HS-5 (cell line): ENCODE measurements at regions not wholly inside any gene's neighbourhood (a gene's known extent, or its start where the extent isn't known, plus 50 kb on each side); places are given as distances from the start of the nearest gene placed in this dataset.
"Not testable (repeated sequence)": the region's sequence is repeated elsewhere in the genome, so short reads cannot be mapped to it uniquely, and the experiment has no call there.

ENCODE experiments used
- DNase-seq: peaks from one replicate; pipeline ENCODE4 v3.0.0-alpha.2; 2012; ENCODE audit warnings: low read depth

DNA sequence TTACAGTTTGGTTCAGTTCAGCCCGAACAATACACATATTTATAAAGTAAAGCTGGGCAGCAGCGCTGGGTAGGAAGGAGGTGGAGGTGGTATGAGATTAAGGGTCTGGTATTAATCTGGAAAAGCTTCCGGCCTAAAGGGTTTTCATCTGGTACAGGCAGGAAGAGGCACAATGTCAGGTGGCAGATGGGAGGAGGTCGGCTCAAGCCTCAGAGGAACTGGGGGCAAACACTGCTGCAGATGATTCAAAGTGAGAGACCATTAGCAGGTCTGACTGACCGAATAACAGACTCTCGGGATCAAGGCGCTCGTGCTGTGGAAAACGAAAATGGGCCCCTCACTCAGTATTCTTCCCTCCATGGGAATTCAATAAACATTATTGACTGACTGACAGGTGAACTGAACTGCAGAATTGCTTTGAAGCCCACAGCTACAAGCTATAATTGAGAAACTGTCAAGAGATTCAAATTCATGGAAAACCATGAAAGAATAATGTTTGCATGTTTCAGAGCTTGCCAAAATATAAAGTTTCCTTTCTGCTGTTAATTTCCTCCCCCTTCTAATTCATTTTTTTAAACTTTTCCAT is 75.3 kb downstream of the TMEM167A start:
- DNase-seq, result no peak

DNA sequence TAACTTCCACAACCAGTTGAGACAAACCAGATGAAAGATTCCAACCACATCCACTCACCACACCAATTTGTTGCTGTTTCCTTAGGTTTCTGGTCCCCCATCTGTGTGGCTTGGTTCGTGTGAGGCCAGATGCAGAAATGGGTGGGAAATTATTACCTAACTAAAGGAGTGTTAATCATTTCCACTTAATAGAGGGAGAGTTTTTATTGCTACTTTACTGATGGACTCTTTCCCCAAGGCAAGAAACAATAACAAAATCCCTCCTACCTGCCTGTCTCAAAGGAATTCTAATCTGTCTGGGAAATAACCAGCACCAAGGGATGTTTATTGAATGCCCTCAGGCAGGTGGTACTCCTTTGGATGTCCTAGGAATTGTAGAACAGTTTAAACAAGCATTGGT is 76.3 kb downstream of the TMEM167A start:
- DNase-seq, result no peak

DNA sequence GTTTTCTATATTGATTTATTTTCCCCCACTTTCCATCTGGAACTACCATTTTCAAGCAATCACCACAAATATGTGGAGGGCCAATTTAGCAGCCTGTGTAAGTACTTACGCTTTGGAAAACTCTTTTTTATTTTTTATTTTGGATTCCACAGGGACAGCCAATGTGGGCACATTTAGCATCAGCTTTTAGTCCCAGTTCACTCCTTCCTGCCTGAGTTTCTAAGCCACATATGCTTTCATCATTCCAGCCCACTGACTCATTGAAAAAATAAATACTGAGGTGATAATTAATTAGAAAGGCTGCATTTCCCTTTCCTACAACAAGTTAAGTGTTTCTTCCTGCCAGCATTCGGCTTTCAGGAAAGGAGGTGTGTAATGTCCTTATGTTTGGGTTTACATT is 76.8 kb downstream of the TMEM167A start:
- DNase-seq, result no peak

DNA sequence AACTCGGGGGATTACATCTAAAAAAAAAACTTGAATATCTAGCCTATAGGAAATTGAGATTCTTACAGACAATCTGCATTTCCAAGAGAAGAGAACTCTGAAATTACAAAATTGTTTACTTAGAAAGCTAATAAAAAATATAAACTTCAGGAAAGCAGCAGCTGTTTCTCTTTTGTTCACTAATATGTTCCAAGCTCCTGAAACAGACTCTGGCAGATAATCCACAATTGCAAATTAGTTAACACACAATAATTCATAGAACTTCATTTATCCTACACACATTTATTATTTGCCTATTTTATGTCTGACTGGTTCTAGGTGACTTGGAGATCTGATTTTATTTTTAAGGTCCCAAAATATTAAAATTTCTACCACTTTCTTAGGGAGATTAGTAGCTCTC is 83.8 kb downstream of the TMEM167A start:
- DNase-seq, result no peak

DNA sequence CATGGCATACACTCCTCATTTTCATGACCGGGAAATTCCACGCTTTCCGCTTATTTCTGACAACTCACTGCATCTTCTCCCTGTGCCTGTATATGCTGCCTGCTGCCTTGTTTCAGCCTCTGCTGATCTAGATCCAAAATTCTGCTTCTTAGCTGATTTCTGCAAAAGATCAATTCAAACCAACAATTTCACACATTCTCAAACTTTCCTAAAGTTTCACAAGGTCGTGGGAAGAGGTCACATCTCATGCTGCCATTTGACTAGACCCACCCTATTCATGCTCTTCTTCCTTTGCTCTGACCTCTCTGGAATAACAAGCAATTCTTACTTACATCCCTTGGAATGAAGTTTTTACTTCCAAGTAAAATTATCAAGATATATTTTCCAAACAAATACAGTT is 84.5 kb downstream of the TMEM167A start:
- DNase-seq, result no peak

DNA sequence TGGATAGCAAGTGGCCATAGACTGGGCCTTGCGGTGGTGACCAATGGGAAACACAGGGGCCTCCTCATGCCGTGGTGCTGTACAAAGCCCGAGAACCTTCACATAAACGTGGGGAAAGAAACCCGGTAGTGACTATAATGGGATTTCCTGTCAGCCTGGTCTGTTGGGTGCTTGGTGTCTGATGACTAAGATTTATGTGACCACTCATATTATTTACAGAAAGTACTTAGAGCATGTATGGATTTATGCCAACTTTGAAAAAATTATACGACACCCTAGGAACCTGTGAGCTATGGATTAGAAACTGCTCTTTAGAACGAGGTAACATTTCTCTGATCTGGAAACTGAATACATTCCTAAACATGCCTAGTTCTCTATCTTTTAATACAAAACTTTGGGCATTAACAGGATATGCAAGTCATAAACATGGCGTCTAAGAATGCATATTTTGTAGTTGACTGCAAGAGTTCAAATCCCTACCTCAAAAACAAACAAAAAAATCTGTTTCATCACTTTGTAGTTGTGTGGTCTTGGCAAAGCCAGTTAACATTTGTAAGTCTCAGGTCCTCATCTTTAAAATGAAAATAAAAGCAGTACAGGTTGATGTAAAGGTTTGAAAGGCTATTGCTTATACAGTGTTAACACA is 85.4 kb downstream of the TMEM167A start:
- no peak for DNase-seq

DNA sequence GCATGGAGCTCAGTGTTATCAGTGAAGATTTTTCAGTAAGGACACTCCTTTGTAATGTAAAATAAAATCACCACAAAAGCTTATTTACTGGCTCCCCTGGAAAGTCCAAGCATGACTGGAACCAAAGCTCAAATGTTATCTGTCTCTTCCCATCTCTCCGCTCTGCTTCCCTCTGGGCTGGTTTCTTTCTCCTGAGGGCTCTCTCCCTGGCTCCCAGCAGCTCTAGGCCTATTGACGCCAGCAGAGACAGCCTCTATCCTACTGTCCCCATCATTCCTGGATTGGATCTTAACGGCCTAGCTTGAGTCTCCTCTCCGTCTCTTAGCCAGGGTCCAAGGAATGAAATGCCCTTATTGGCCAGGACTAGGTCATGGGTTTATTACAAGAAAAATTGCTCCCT is 86.1 kb downstream of the TMEM167A start:
- no peak for DNase-seq

DNA sequence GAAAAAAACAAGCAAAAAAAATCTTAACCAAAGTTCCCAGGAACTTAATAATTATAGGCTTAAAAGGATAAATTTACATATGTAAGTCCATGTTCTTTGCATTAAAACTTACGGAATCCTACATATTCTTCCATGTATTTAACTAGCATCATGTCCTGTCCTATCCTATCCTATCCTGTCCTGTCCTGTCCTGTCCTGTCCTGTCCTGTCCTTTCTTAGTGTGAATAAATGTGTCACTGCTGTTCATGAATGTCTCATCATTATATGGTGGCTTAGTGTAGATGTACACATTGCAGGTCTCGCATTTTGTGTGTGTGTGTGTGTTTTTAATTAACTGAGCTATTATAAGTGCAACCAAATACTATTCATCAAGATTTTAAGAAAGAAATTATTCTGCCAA is 90.0 kb downstream of the TMEM167A start:
- DNase-seq, result no peak

DNA sequence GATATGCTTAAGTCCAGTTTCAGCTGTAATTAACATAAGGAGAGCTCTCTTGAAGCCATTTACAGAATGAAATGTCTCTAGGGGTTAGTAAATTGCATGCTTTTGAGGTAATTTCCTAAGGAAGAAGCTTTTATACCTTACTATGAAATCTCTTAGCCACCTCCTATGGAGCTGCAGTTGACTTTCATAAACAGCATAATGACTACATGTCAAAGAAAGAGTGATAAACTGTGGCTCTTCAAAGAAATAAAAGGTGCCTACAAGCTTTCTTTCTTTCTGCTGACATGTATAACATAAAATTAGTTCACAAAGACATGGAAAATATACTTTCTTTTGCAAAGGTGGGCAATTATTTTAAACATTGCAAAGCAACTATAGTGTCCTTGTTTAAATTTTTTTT is 90.8 kb downstream of the TMEM167A start:
- DNase-seq, result no peak

DNA sequence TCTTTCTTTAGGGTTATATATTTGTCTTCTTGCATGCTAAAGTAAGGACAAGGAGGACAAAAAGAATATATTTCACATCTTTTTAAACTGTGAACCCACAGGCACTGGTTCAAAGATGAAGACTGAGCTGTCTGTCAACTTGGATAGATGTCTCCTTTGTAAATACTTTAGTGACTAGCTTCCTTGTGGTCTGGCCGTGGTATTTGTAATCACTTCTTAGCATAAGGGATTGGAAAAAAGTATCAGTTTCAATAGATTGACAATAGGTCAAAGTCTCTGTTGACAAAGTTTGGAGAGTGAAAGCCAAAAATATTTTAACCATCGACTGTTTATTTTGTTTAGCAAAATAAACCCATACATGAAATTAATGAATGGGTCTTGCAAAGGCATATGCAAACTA is 91.4 kb downstream of the TMEM167A start:
- no peak for DNase-seq

DNA sequence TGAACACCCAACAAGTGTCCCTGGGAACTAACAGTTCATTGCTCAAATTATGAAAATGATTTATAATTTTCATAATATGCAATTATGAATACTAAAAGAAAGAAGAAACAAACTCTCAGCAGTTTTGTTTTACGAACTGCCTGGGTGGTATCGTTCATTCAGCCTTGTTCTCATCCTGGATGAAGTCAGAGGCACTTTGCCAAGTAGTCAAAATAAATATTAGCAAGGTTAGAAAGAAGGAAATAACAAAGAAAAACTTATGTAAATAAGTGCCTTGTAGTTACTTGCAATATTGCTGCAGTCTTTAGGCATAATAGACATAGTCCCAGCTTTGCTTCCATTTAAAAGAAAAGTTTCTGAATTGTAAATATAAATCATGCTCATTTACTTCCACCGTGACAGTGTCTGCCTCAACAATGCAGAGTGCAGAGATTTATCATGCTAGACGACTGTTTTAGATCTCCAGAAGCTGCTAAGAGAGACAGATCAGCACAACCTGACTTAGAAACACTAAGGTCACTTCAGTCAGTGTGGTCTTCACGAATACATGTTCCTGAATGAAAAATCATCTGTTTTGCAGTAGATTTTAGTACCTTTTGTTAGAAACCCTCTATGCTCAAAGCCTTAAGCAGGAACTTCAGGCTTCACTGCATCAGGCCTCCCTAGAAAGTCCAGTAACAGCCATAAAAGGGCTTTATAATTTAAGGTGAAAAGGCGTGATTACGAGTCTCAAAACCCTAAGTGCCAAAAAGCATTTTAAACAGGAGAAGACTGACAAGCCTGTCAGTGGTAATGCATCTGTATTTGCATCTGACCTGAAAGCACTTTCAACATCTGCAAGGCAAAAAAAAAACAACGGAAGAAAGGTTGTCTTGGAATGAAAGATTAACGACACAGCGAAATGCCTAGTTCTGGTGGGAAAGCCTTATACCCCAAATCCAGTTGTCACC is 92.1 kb downstream of the TMEM167A start:
- DNase-seq, result no peak

DNA sequence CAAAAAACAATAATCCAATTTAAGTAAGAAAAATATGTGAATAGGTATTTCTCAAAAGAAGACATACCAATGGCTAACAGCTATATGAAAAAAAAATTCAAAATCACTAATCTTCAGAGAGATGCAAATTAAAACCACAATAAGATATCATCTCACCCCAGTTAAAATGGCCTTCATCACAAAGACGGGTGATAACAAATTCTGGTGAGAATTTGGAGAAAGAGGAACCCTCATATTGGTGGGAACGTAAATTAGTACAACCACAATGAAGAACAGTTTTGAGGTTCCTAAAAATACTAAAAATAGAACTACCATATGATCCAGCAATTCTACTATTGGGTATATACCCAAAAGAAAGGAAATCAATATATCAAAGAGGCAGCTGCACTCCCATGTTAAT is 94.3 kb downstream of the TMEM167A start:
- DNase-seq, result no peak

DNA sequence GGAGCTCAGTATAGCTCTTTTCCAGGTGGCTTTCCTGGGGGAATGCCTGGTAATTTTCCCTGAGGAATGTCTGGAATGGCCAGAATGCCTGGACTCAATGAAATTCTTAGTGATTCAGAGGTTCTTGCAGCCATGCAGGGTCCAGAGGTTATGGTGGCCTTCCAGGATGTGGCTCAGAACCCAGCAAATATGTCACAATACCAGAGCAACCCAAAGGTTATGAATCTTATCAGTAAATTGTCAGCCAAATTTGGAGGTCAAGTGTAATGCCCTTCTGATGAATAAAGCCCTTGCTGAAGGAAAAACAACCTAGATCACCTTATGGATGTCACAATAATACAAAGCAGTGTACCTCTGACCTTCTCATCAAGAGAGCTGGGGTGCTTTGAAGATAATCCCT is 100.3 kb downstream of the TMEM167A start:
- peak; percentile 71 for DNase-seq

DNA sequence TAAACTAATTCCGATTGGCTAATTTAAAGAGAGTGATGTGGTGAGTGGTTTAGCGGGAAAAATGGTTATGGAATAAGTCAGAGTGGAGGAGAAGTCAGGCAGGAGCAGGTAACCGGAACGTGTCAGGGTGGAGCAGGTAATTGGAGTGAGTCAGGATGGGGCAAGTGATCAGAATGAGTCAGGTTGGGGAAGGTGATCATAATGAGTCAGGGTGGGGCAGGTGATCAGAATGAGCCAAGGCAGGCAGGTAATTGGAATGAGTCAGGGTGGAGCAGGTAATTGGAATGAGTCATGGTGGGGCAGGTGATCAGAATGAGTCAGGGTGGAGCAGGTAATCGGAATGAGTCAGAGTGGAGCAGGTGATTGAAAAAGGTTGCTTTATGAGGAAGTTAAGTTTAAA is 101.4 kb downstream of the TMEM167A start:
- no peak for DNase-seq

DNA sequence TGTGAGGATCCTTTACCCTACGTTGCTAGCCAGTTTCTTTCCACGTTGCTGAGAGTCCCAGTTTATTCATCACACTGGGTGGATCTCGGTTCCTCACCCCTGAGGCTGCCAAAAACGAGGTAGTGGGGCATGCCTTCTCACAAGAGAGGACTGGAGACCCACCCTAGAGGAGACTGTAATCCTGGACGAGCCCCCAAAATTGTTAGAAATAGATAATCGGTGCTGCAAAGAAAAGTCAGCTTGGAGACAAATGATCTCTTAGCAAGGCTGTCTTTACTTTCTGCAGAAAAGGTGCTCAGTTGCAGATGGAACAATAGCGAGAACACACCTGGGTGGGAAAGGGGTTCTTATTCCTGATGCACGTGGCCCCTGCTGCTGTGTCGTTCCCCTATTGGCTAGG is 101.8 kb downstream of the TMEM167A start:
- no peak for DNase-seq

DNA sequence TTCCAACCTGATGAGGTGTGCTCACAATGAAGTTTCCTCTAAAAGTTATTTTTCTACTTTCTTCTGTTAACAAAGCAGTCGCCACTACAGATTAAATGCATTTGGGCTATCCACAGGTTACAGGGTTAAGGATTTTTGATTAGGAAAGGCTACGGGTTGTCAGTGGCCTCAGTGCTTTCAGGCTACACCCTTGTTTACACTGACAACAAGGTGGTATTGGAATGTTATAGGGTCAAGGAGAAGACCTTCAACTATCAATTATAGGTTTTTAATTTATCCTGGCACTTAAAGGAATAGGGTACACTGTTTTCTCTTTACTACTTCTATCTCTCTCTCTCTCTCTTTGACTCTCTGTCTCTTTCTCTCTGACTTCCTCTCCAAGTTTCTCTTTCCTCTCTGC is 102.8 kb downstream of the TMEM167A start:
- DNase-seq, result not testable (repeated sequence)

DNA sequence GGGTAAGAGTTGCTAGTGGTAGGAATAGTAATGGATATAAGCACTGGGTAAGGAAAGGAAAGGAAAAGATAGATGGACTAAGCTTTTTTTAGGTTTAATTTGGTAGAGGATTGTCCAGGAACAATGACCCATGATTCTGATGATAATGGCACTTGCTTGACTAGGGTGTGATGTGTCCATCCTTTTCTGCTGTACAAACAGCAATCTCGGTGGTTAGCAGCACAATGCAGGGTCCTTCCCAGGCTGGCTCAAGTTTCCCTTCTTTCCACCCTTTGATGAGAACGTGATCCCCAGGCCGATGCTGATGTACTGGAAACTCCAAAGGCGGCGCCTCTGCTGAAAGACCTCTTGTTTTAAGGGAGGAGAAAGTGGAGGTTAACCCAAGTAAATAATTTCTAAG is 105.3 kb downstream of the TMEM167A start:
- no peak for DNase-seq

DNA sequence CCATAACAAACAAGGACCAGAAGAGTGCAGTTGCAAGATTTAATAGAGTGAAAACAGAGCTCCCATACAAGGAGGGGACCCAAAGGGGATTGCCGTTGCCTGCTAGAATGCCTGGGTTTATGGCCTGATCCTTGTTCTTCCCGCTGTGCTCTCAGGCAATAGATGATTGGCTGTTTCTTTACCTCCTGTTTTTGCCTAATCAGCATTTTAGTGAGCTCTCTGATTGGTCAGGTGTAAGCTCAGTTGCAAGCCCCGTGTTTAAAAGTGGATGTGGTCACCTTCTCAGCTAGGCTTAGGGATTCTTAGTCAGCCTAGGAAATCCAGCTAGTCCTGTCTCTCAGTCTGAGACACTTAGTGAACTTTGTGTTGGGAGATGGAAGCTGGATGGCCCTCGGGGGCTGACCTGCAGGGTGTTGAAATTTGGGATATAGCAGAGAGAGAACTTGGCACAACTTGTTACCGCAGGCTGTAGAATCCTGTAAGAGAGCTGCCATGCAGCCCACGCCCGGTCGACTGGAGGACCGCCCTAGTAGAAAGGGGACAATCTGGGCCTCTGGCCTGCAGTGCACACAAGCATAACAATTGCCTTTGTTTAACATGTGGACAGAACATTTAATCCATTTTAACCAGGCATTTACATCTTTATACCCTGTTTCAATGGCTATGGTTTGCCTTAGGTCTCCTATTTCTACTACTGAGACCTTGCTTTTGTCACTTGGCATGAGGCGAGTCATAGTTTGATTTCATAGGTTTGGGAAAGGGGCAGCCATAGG is 106.0 kb downstream of the TMEM167A start:
- DNase-seq, result not testable (repeated sequence)

DNA sequence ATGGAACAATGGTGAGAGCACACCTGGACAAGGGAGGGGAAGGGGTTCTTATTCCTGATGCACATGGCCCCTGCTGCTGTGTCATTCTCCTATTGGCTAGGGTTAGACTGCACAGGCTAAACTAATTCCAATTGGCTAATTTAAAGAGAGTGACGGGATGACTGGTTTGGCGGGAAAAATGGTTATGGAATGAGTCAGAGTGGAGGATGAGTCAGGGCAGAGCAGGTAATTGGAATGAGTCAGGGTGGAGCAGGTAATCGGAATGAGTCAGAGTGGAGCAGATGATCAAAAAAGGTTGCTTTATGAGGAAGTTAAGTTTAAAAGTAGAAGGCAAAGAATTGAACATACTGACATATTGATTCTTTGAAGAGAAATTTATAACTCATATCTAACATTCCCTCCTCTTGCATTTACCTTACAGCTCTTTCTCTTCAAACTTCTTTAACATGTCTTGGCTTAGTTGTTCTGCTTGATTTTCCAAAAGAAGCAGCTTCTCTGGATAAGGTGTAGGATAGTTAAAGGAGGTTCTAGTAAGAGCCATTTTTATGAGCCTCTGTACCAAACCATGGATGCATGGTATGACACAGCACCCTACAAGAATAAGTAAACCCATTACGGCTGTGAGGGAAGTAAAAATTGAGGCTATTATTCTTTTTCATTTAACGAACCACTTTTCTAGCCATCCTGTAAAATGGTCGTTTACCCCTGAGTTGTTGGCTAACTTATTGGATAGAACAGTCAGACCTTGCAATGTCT is 107.8 kb downstream of the TMEM167A start:
- not testable (repeated sequence) for DNase-seq

DNA sequence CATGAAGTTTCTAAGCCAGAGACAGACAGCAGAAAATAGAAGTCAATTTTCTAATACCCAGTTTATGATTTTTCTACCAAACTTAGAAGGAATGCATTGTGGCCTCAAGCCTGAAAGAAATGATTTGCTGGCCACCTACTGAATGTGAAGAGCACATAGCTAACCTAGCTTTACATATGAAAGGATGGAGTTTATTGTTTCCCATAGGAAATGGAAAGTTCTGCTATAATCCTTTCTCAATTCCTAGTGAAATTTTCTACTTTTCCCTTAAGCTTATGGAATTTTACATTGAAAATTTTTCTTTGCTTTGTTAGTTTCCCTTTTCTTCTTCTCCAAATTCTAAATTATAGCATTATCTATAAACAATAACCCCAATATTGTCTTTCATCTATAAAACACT is 110.1 kb downstream of the TMEM167A start:
- DNase-seq, result no peak

DNA sequence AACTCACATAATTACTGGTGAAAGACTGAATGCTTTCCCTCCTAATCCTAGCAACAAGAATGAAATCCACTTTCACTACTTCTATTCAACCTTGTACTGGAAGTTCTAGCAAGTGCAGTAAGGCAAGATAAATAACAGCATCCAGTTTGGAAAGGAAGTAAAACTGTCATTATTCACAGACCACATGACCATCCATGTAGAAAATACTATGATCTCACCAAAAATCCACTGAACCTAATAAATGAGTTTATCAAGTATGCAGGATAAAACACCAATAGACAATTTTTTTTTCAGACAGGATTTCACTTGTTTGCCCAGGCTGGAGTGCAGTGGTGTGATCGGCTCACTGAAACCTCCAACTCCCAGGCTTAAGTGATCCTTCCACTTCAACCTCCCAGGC is 117.7 kb downstream of the TMEM167A start:
- no peak for DNase-seq

DNA sequence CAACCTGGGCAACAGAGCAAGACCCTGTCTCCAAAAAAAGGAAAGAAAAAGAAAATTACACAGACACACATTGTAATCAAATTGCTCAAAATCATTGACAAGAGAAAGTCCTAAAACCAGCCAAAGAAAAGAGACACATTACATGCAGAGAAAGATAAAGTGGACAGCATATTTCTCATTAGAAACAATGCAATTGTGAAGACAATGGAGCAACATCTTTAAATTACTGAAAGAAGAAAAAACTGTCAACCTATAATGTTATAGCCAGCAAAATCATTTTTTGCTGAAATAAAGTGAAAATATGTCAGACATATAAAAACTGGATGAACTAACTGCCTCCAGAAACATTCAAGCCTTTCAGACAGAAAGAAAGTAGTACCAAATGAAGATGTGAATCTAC is 120.6 kb downstream of the TMEM167A start:
- no peak for DNase-seq
